Adrenal gland (tissue), 5 donors: ENCODE measurements at regions not wholly inside any gene's neighbourhood (a gene's known extent, or its start where the extent isn't known, plus 50 kb on each side); places are given as distances from the start of the nearest gene placed in this dataset.

ENCODE experiments used
- POLR2A ChIP-seq, 2 donors: fragments of 450-650 bp; IDR thresholded peaks; one replicate each; pipeline ENCODE4 v1.6.1; 2017; ENCODE audit warnings: antibody characterized with exemption in 2 of 2, mild to moderate bottlenecking in 2 of 2, moderate library complexity in 1 of 2
- TF ChIP-seq, protein P1 (sequence below), 6 experiments: fragments of 450-650 bp in 4 of 6; fragments of 200-600 bp in 2 of 6; sonication (generic) in 1 of 6; IDR thresholded peaks; 1 replicate in 5 of 6; 2 replicates in 1 of 6; pipeline versions ENCODE4 v1.5.1 to v1.8.0; 2016 to 2021; ENCODE audit warnings: antibody characterized with exemption in 6 of 6, mild to moderate bottlenecking in 2 of 6, moderate library complexity in 1 of 6
- donor health status: DM: no; HTN: no; CAD: no.

GRCh38 chr10:25689346-25690100 is 244.5 kb upstream of the MYO3A start:
- TF ChIP-seq, protein P1, sequence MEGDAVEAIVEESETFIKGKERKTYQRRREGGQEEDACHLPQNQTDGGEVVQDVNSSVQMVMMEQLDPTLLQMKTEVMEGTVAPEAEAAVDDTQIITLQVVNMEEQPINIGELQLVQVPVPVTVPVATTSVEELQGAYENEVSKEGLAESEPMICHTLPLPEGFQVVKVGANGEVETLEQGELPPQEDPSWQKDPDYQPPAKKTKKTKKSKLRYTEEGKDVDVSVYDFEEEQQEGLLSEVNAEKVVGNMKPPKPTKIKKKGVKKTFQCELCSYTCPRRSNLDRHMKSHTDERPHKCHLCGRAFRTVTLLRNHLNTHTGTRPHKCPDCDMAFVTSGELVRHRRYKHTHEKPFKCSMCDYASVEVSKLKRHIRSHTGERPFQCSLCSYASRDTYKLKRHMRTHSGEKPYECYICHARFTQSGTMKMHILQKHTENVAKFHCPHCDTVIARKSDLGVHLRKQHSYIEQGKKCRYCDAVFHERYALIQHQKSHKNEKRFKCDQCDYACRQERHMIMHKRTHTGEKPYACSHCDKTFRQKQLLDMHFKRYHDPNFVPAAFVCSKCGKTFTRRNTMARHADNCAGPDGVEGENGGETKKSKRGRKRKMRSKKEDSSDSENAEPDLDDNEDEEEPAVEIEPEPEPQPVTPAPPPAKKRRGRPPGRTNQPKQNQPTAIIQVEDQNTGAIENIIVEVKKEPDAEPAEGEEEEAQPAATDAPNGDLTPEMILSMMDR (IDR thresholded peaks at IDR 0.05), result no peak
- TF ChIP-seq POLR2A (IDR thresholded peaks at IDR 0.05), result no peak
